ENCODE measurements at regions not wholly inside any gene's neighbourhood (a gene's known extent, or its start where the extent isn't known, plus 50 kb on each side); places are given as distances from the start of the nearest gene placed in this dataset.

DNA sequence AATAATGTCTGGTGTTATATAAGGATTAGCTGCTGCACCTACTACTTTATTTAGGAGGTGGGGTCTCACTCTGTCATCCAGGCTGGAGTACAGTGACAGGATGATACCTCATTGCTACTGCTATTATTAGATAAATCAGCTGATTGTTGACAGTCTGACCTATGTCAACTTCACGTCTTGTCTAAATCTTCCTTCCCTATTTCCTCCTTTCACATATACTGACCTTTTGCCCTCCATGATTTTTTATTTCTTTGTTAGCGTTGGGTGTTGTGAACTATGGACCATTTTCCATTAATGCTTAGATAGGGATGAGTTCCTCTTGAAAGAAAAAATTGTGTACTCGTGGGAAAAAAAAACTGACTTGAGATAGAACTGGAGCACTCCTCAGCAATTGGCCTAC is 109.9 kb upstream of the BEND6 start:
- Mint-ChIP-seq H3K36me3 (ENCODE audit: low read depth) (no peaks in the 10 kb centered on the region), H3K27me3 (peaks cover 66% of the 10 kb centered on the region), H3K9me3 (no peaks in the 10 kb centered on the region), H3K4me1 (ENCODE audit: low read depth) (peaks cover 8% of the 10 kb centered on the region), H3K4me3 (no peak overlapping the region), H3K27ac (no peak overlapping the region)
- Histone ChIP-seq H3K4me1 (ENCODE audit: insufficient read depth, low read length) (peaks cover 9% of the 10 kb centered on the region), H3K27ac (ENCODE audit: low read depth in 1 of 2, low read length in 2 of 2) (no peak overlapping the region), H3K4me3 (ENCODE audit: low read length) (no peak overlapping the region), H3K27me3 (ENCODE audit: control insufficient read depth in 1 of 2, insufficient read depth in 2 of 2, low read length in 2 of 2) (peaks cover 18 to 37% of the 10 kb centered on the region in 2 experiments), H3K9me3 (ENCODE audit: control insufficient read depth in 1 of 2, insufficient read depth in 1 of 2, low read length in 2 of 2) (peaks cover 0 to 4% of the 10 kb centered on the region in 2 experiments), H3K36me3 (ENCODE audit: insufficient read depth, low read length) (no peaks in the 10 kb centered on the region)
- POLR2A ChIA-PET: no interaction called here
- CTCF ChIA-PET: no interaction called here
- ATAC-seq (ENCODE audit: poor library complexity): no peak
- intact Hi-C loops (cut with DNase I, micrococcal nuclease): no loop called here
- TF ChIP-seq, protein P1, sequence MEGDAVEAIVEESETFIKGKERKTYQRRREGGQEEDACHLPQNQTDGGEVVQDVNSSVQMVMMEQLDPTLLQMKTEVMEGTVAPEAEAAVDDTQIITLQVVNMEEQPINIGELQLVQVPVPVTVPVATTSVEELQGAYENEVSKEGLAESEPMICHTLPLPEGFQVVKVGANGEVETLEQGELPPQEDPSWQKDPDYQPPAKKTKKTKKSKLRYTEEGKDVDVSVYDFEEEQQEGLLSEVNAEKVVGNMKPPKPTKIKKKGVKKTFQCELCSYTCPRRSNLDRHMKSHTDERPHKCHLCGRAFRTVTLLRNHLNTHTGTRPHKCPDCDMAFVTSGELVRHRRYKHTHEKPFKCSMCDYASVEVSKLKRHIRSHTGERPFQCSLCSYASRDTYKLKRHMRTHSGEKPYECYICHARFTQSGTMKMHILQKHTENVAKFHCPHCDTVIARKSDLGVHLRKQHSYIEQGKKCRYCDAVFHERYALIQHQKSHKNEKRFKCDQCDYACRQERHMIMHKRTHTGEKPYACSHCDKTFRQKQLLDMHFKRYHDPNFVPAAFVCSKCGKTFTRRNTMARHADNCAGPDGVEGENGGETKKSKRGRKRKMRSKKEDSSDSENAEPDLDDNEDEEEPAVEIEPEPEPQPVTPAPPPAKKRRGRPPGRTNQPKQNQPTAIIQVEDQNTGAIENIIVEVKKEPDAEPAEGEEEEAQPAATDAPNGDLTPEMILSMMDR (IDR thresholded peaks at IDR 0.05): no peak
- DNase-seq: no peak

DNA sequence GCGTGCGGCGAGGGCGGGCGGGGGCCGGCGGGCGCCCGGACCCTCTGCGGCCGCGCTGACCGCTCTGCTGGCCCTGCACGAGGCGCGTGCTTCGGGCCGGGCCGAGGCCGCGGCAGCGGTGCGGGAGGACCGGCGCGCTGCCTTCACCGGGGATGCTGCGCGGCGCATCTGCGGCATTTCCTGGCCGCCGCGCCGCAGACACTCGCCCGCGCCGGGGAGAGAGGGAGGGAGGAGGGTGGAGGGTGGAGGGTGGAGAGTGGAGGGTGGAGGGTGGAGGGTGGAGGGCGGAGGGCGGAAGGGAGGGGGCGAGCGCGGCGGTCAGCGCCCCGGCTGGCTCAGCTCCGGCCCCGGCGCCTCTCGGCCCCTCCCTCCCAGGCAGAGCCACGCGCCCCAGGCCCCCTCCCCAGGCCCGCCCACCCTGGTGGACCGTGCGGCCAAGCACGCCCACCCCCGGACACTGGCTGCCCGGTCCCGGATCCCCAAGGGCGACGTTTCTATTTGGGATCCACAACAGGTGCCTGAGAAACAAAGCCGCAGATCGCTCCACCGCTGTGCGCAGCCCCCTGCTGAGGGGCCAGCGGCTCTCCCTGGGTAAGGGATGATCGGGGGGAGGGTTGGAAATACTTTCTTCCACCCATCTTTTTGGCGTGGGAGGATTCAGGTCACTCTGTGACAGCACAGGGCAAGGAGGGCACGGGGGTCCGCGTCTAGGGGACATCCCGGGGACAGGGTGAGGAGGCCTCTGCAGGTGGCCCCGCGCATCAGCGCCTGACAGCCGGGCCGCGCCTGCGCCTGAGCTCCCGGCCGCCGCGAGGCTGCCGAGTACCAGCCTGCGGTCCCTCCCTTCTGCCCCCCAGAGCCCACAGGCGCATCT is 111.2 kb upstream of the BEND6 start:
- peaks cover 9% of the 10 kb centered on the region for H3K4me1 ChIP-seq (ENCODE audit: insufficient read depth, low read length)
- Mint-ChIP-seq H3K27me3 (peaks cover 69% of the 10 kb centered on the region), H3K36me3 (ENCODE audit: low read depth) (no peaks in the 10 kb centered on the region), H3K4me1 (ENCODE audit: low read depth) (peaks cover 8% of the 10 kb centered on the region), H3K27ac (no peak overlapping the region), H3K9me3 (no peaks in the 10 kb centered on the region), H3K4me3 (peak overlapping the region; percentile 68)
- POLR2A ChIA-PET: no interaction called here
- peaks cover 11 to 43% of the 10 kb centered on the region in 2 experiments for H3K27me3 ChIP-seq (ENCODE audit: control insufficient read depth in 1 of 2, insufficient read depth in 2 of 2, low read length in 2 of 2)
- peak; percentile 13 to 77 (median 47) for DNase-seq
- no peak overlapping the region for H3K27ac ChIP-seq (ENCODE audit: low read depth in 1 of 2, low read length in 2 of 2)
- intact Hi-C loops (cut with DNase I, micrococcal nuclease): no loop called here
- H3K4me3 ChIP-seq (ENCODE audit: low read length): peak overlapping the region; percentile 49
- H3K36me3 ChIP-seq (ENCODE audit: insufficient read depth, low read length): no peaks in the 10 kb centered on the region
- TF ChIP-seq, protein P1 (IDR thresholded peaks at IDR 0.05): peak; percentile 24
- CTCF ChIA-PET: no interaction called here
- peak; percentile 94 for ATAC-seq (ENCODE audit: poor library complexity)
- H3K9me3 ChIP-seq (ENCODE audit: control insufficient read depth in 1 of 2, insufficient read depth in 1 of 2, low read length in 2 of 2): peaks cover 0 to 4% of the 10 kb centered on the region in 2 experiments

DNA sequence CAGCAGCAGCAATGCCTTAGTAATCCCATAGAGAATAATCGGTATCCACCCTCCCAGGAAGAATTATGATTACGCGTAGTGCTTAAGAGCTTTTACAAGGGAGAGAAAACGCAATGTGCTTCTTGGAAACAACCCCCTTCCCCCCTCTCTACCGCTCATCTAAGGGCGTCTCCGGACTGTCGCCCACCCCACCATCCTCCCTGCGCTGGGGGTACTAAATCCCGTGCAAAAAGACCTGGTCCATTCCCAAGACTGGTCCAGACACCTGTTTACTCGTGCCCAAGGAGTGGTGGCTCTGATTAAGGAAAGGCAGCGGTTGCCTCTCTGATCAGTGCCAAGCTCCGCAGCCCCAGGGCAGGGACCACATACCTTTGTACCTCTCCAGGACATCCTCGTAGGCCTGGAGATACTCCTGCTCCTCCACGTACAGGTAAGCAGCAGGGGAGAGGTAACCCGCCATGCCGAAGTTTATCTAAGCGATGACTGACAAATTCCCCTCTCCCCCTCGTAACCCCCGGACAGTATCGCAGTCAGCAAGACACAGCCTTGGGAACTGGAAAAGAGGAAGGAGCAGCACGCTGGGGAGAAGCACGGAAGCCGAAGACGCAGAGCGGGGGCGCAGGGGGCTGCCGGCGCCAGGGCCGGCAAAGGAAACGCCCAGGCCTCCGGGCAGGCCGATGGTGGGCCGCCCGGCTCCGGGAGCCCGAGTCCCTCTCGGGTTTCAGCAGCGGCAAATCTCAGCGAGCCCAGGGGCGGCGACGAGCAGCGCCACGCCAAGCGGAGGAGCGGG is 112.0 kb upstream of the BEND6 start:
- Mint-ChIP-seq H3K4me3 (peak overlapping the region; percentile 89), H3K27me3 (peaks cover 72% of the 10 kb centered on the region), H3K9me3 (no peaks in the 10 kb centered on the region), H3K4me1 (ENCODE audit: low read depth) (peaks cover 8% of the 10 kb centered on the region), H3K27ac (no peak overlapping the region), H3K36me3 (ENCODE audit: low read depth) (no peaks in the 10 kb centered on the region)
- Histone ChIP-seq H3K4me3 (ENCODE audit: low read length) (peak overlapping the region; percentile 15), H3K4me1 (ENCODE audit: insufficient read depth, low read length) (peaks cover 9% of the 10 kb centered on the region), H3K9me3 (ENCODE audit: control insufficient read depth in 1 of 2, insufficient read depth in 1 of 2, low read length in 2 of 2) (peaks cover 0 to 4% of the 10 kb centered on the region in 2 experiments), H3K27me3 (ENCODE audit: control insufficient read depth in 1 of 2, insufficient read depth in 2 of 2, low read length in 2 of 2) (peaks cover 11 to 44% of the 10 kb centered on the region in 2 experiments), H3K36me3 (ENCODE audit: insufficient read depth, low read length) (no peaks in the 10 kb centered on the region), H3K27ac (ENCODE audit: low read depth in 1 of 2, low read length in 2 of 2) (no peak overlapping the region)
- ATAC-seq (ENCODE audit: poor library complexity) (no peak), DNase-seq (peak in 3 of 14 experiments; percentile 5 to 24 (median 23))
- TF ChIP-seq, protein P1 (IDR thresholded peaks at IDR 0.05): no peak
- ChIA-PET POLR2A (no interaction called here), CTCF (interaction anchor here (0.6 kb wide), 1 partner anchor 182 kb away, joined by 4 read pairs; no protein-coding TSS in a partner anchor)
- intact Hi-C loops (cut with DNase I, micrococcal nuclease): no loop called here
